ENCODE measurements at regions not wholly inside any gene's neighbourhood (a gene's known extent, or its start where the extent isn't known, plus 50 kb on each side); places are given as distances from the start of the nearest gene placed in this dataset.
"Not testable (repeated sequence)": the region's sequence is repeated elsewhere in the genome, so short reads cannot be mapped to it uniquely, and the experiment has no call there.

- DNase-seq = no peak
These were observed 86.1 kb upstream of the SMIM30 start for GRCh38 chr7:113204415-113204814.

DNA sequence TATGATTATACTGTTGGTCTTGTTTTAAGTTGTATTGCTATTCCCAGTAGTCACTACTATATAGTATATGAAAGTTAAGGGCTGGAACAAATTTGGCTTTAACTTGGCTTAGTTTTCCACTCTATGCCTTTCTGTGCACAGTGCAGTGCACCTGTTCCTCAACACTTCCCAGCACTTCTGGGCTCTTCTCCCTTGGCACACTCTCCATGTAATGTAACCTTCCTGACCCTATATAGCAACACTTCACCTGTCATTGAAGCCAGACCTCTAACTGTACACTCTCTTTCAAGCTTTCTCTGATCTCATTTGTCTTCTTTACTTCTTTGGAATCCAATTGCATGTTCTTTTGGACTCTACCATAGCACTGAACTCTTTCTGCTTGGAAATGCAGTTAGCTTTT lies 83.9 kb upstream of the SMIM30 start:
- no peak for DNase-seq

GRCh38 chr7:113200281-113200680 lies 81.9 kb upstream of the SMIM30 start:
- DNase-seq = no peak

GRCh38 chr7:113199841-113200240 lies 81.5 kb upstream of the SMIM30 start:
- no peak for DNase-seq

GRCh38 chr7:113199136-113199535 lies 80.8 kb upstream of the SMIM30 start:
- DNase-seq = no peak

DNA sequence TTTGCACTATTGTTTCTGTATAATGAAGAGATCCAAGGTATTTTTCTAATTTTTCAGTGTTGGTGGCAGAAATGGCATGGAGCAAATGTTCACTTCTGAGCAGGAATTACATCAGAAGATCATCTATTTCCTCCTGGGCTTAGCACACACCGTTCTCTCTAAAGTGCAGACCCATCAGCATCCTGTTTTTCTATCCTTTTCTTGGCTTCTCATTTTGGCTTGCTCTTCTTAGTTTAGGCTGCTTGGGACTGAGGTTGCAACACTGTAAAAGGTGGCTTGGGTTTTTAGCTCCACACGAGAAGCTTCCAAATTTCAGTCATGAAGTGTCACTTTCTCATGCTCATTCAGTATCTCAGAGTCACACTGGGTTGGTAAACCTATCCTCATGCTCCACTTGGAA lies 79.9 kb upstream of the SMIM30 start:
- no peak for DNase-seq

DNA sequence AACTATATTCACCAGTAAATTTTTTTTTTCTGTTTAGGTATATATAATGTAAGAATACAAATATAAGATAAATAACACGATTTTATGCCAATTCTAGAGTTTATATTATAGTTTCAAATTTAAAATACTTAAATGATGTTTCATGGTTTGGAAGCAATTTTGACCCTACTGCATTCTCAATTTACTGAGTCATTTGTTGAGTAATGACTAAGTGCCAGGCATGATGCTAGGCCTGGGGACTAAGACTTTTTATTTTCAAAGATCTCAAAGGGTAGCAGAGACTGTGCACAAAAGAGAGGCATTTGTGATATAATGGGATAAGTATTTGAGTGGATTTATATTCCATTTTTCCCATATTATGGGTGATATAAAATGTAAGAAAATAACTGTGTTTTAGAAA lies 78.9 kb upstream of the SMIM30 start:
- DNase-seq = no peak

DNA sequence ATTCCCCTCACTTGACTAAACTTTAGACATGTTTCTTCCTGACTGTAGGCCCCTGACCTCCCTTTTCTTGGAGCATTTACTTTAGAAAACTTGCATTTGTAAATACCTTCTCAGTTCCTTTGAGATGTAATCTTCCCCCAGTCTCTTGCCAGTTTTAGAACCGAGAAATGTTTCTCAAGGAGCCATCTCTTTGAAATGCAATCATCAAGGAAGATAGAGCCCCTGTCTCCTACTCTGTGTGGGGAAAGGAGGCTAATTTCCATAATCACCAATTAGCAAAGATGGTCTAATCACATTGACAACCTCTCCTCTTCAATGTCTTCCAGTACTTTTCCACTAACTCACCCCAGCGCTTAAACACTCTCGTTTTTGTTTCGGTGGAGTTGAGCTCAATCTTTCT lies 70.0 kb upstream of the SMIM30 start:
- DNase-seq = no peak

DNA sequence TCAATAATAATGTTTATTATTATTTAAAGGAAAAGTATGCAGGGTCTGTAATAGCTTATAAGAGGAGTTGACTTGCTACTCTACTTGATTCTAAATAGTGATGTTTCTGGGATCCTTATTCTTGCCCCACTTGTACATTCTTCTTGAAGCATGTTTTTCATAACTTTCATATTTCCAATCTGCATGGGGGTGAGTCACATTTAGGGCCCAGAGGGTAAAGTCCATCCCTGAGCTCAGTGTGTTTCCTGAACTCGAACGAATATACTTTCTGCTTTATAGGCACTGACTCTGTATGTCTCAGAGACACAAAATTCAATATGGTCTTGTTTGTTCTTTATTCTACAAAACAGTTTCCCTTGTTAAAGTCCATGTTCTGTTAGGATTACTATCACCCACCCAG lies 61.0 kb upstream of the SMIM30 start:
- DNase-seq = no peak

DNA sequence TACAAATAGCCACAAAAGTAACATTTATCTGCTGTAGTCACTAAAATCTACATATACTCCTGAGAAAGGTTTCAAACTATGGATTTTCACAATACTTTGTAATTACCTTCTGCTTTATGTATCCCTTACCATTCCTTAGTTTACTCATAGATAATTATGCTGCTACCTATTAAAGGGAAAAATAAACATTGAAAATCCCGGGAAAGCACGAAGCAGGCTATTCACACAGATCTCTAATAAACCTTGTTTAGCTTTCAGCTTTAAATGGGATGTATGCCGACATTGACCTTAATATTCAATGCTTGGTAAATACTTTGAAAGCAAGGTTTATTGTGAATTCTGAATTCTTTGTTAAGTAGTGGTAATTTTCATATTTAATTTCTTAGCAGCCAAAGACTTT lies 58.5 kb upstream of the SMIM30 start:
- DNase-seq = no peak

- DNase-seq = not testable (repeated sequence)
These were observed 57.8 kb upstream of the SMIM30 start for GRCh38 chr7:113176180-113176579.

GRCh38 chr7:113175525-113176104 lies 57.3 kb upstream of the SMIM30 start:
- no peak for DNase-seq

DNA sequence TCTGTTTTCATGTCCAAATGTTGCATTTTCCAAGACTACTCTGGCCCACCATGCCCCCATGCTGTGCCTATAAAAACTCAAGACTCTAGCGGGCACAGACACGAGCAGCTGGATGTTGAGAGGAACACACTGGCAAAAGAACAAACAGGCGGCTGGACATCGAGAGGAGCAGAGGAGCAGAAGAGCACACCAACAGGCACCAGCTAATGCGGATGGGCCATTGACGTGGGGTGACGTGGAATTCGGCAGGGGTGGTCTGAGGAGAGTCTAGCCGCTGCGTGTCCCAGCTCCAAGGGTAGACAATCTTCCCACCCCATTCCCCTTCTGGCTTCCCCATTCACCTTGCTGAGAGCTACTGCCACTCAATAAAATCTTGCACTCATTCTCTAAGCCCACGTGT lies 54.4 kb upstream of the SMIM30 start:
- DNase-seq = no peak

- no peak for DNase-seq
These were observed 52.2 kb upstream of the SMIM30 start for GRCh38 chr7:113170591-113170990.

Measured in activated CD4-positive, alpha-beta T cell treated with anti-CD3 and anti-CD28 coated beads for 4 hours (primary cell).